ENCODE measurements at regions not wholly inside any gene's neighbourhood (a gene's known extent, or its start where the extent isn't known, plus 50 kb on each side); places are given as distances from the start of the nearest gene placed in this dataset.
A peak's percentile ranks its signal among the peaks of the same experiment; 100 is the strongest.

- TF ChIP-seq, protein P1, sequence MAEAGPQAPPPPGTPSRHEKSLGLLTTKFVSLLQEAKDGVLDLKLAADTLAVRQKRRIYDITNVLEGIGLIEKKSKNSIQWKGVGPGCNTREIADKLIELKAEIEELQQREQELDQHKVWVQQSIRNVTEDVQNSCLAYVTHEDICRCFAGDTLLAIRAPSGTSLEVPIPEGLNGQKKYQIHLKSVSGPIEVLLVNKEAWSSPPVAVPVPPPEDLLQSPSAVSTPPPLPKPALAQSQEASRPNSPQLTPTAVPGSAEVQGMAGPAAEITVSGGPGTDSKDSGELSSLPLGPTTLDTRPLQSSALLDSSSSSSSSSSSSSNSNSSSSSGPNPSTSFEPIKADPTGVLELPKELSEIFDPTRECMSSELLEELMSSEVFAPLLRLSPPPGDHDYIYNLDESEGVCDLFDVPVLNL (CRISPR knock-in tag; IDR thresholded peaks at IDR 0.05; ENCODE audit: borderline replicate concordance, low read depth) = no peak
- no peak for TF ChIP-seq TP53 (CRISPR knock-in tag; IDR thresholded peaks at IDR 0.05)
- TF ChIP-seq NFATC4 (CRISPR knock-in tag; IDR thresholded peaks at IDR 0.05) = no peak
- TF ChIP-seq ELF4 (CRISPR knock-in tag; IDR thresholded peaks at IDR 0.05; ENCODE audit: low read depth) = no peak
- TF ChIP-seq AR (CRISPR knock-in tag; IDR thresholded peaks at IDR 0.05) = no peak
- no peak for TF ChIP-seq ZNF138 (CRISPR knock-in tag; conservative IDR thresholded peaks at IDR 0.05)
- no peak for TF ChIP-seq ATF2 (CRISPR knock-in tag; IDR thresholded peaks at IDR 0.05; ENCODE audit: borderline replicate concordance, low read depth)
- no peak for TF ChIP-seq TEAD1 (CRISPR knock-in tag; IDR thresholded peaks at IDR 0.05)
Observed at GRCh38 chr14:100396266-100396795, 73.2 kb downstream of the SLC25A47 start (continued).

DNA sequence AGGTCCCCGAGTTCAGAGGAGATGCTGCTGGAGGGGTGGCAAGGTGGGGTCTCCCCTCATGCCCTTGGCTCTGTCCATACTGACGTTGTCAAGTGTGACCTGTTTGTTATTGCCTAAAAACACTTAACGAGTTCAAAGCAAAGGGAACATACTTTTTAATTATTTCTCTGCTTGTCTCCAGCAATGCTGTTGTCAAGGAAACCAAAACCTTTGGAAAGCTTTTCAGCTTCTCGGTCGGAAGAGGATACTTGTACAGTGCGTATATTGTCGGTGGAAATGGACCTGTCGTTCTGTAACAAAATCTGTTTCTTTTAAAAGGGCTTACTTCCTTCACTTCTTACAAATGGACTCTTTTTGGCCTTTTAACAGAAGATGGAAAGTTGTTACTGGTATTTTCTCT lies 73.9 kb downstream of the SLC25A47 start:
- ChIA-PET POLR2A (no interaction called here), CTCF (interaction anchor here (1.3 to 3.8 kb wide), 2 partner anchors 13 to 19 kb away, joined by 5 to 30 read pairs; no protein-coding TSS in a partner anchor)
- Mint-ChIP-seq H3K36me3 (no peaks in the 10 kb centered on the region), H3K4me1 (peaks cover 57% of the 10 kb centered on the region), H3K27ac (peak overlapping the region; percentile 47; the same call in 1 of the 2 replicates), H3K27me3 (ENCODE audit: low read depth) (no peaks in the 10 kb centered on the region), H3K9me3 (no peaks in the 10 kb centered on the region), H3K4me3 (no peak overlapping the region)
- no peak for TF ChIP-seq ZNF317 (CRISPR knock-in tag; IDR thresholded peaks at IDR 0.05; ENCODE audit: borderline replicate concordance, low read depth)
- no peak for TF ChIP-seq ZNF532 (CRISPR knock-in tag; IDR thresholded peaks at IDR 0.05; ENCODE audit: borderline replicate concordance)
- TF ChIP-seq NR2C2 (CRISPR knock-in tag; IDR thresholded peaks at IDR 0.05) = no peak
- TF ChIP-seq, protein P2, sequence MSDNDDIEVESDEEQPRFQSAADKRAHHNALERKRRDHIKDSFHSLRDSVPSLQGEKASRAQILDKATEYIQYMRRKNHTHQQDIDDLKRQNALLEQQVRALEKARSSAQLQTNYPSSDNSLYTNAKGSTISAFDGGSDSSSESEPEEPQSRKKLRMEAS (CRISPR knock-in tag; IDR thresholded peaks at IDR 0.05) = no peak
- no peak for TF ChIP-seq ZNF121 (CRISPR knock-in tag; IDR thresholded peaks at IDR 0.05)
- TF ChIP-seq ESRRA (CRISPR knock-in tag; IDR thresholded peaks at IDR 0.05; ENCODE audit: borderline replicate concordance) = no peak
- no peak for TF ChIP-seq RELA (CRISPR knock-in tag; IDR thresholded peaks at IDR 0.05; ENCODE audit: borderline replicate concordance)
- TF ChIP-seq JAZF1 (CRISPR knock-in tag; IDR thresholded peaks at IDR 0.05) = no peak
- no peak for TF ChIP-seq TEAD4 (CRISPR knock-in tag; IDR thresholded peaks at IDR 0.05)
- ATAC-seq = no peak
- DNase-seq (ENCODE audit: low spot score) = no peak
